Trophoblast cell (in vitro differentiated cells and primary cell): ENCODE measurements at regions not wholly inside any gene's neighbourhood (a gene's known extent, or its start where the extent isn't known, plus 50 kb on each side); places are given as distances from the start of the nearest gene placed in this dataset.

ENCODE experiments used
- DNase-seq, 2 donors: peaks; one replicate each; pipeline ENCODE4 v3.0.0-alpha.2; 2016
- H2AFZ ChIP-seq: 2 replicates; pipeline ENCODE4 v1.6.1; 2013; ENCODE audit warnings: low read length, moderate library complexity, mild to moderate bottlenecking; ENCODE audit not compliant: insufficient read depth, poor library complexity
- H2AK5ac ChIP-seq: 2 replicates; pipeline ENCODE4 v1.6.1; 2013; ENCODE audit warnings: mild to moderate bottlenecking, low read length
- H2BK120ac ChIP-seq: 2 replicates; pipeline ENCODE4 v1.6.1; 2013; ENCODE audit warnings: low read length, mild to moderate bottlenecking, moderate library complexity; ENCODE audit not compliant: insufficient read depth, poor library complexity
- H2BK12ac ChIP-seq: 2 replicates; pipeline ENCODE4 v1.6.1; 2013; ENCODE audit warnings: mild to moderate bottlenecking, low read length, moderate library complexity
- H2BK5ac ChIP-seq: 2 replicates; pipeline ENCODE4 v1.6.1; 2013; ENCODE audit warnings: low read length, low read depth, moderate library complexity, mild to moderate bottlenecking; ENCODE audit not compliant: poor library complexity
- H3K14ac ChIP-seq: 2 replicates; pipeline ENCODE4 v1.6.1; 2013; ENCODE audit warnings: mild to moderate bottlenecking, low read length
- H3K18ac ChIP-seq: 2 replicates; pipeline ENCODE4 v1.6.1; 2013; ENCODE audit warnings: mild to moderate bottlenecking, low read length
- H3K23ac ChIP-seq: 2 replicates; pipeline ENCODE4 v1.6.1; 2013; ENCODE audit warnings: low read length
- H3K27ac ChIP-seq: 2 replicates; pipeline ENCODE4 v1.5.1; 2013; ENCODE audit warnings: low read depth, mild to moderate bottlenecking, inconsistent platforms, low read length, moderate library complexity
- H3K27me3 ChIP-seq: 2 replicates; pipeline ENCODE4 v1.6.1; 2013; ENCODE audit warnings: inconsistent platforms, mild to moderate bottlenecking, low read length, moderate library complexity; ENCODE audit not compliant: insufficient read depth
- H3K36me3 ChIP-seq, 2 experiments: 1 replicate in 1 of 2; 2 replicates in 1 of 2; pipeline ENCODE4 v1.6.1; 2013; ENCODE audit warnings: low read length in 2 of 2, mild to moderate bottlenecking in 2 of 2, moderate library complexity in 1 of 2; ENCODE audit not compliant: insufficient read depth in 2 of 2, control insufficient read depth in 1 of 2
- H3K4ac ChIP-seq: 2 replicates; pipeline ENCODE4 v1.6.1; 2013; ENCODE audit warnings: low read depth, mild to moderate bottlenecking, low read length, moderate library complexity
- H3K4me1 ChIP-seq, 2 experiments: 1 replicate in 1 of 2; 2 replicates in 1 of 2; pipeline ENCODE4 v1.6.1; 2013; ENCODE audit warnings: low read length in 2 of 2, mild to moderate bottlenecking in 2 of 2, moderate library complexity in 1 of 2; ENCODE audit not compliant: insufficient read depth in 2 of 2, control insufficient read depth in 1 of 2
- H3K4me2 ChIP-seq: 2 replicates; pipeline ENCODE4 v1.6.1; 2013; ENCODE audit warnings: inconsistent platforms, mild to moderate bottlenecking, low read length, moderate library complexity
- H3K4me3 ChIP-seq: 2 replicates; pipeline ENCODE4 v1.5.1; 2013; ENCODE audit warnings: mild to moderate bottlenecking, low read depth, low read length, inconsistent platforms
- H3K79me1 ChIP-seq: one replicate; pipeline ENCODE4 v1.6.1; 2013; ENCODE audit warnings: low read length
- H3K79me2 ChIP-seq: 2 replicates; pipeline ENCODE4 v1.6.1; 2013; ENCODE audit warnings: low read length, mild to moderate bottlenecking; ENCODE audit not compliant: control insufficient read depth, insufficient read depth, poor library complexity
- H3K9ac ChIP-seq: 2 replicates; pipeline ENCODE4 v1.6.1; 2013; ENCODE audit warnings: mild to moderate bottlenecking, low read length
- H3K9me3 ChIP-seq: 2 replicates; pipeline ENCODE4 v1.6.1; 2013; ENCODE audit warnings: low read depth, mild to moderate bottlenecking, control low read depth, inconsistent platforms, low read length; ENCODE audit not compliant: insufficient read depth
- H4K12ac ChIP-seq: 2 replicates; pipeline ENCODE4 v1.6.1; 2013; ENCODE audit warnings: low read depth, mild to moderate bottlenecking, low read length, moderate library complexity
- H4K8ac ChIP-seq: 2 replicates; pipeline ENCODE4 v1.6.1; 2013; ENCODE audit warnings: low read depth, mild to moderate bottlenecking, low read length, moderate library complexity
- H4K91ac ChIP-seq: one replicate; pipeline ENCODE4 v1.6.1; 2013; ENCODE audit warnings: low read depth, mild to moderate bottlenecking, low read length, moderate library complexity
- WGBS: extraction: QIAGEN DNeasy Blood & Tissue Kit; methylation state at CpG from one replicate; pipeline ENCODE4 v1.1.7; 2013; ENCODE audit warnings: missing lambda C conversion rate; ENCODE audit not compliant: insufficient read length, insufficient coverage; ENCODE audit errors: extremely low coverage; 5-methylcytosine and 5-hydroxymethylcytosine counted together

DNA sequence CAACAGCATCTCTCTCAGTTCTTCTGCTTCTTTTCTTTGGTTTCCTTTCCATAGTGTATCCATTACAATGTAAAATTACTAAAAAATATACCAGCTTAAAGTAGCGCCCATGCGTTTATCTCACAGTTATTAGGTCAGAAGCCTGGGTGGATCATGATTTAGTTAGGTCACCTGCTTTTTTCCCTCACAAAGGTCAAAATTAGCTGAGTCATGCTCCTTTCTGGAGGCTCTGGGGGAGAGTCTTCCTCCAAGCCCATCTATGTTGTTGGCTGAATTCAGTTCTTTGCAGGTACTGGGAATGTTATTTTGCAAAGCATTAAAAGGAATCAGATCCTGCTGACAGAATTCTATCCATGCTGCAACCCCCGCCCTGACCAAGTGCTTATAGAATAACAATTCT, 101.6 kb upstream of the TMEM132C start:
- H2AK5ac ChIP-seq = no peak overlapping the region
- no peaks in the 10 kb centered on the region for H3K27me3 ChIP-seq
- no peak for DNase-seq
- H3K4ac ChIP-seq = no peak overlapping the region
- H3K36me3 ChIP-seq = no peaks in the 10 kb centered on the region
- no peak overlapping the region for H3K4me2 ChIP-seq
- H3K9me3 ChIP-seq = no peaks in the 10 kb centered on the region
- no peak overlapping the region for H3K9ac ChIP-seq
- H4K8ac ChIP-seq = no peak overlapping the region
- H4K12ac ChIP-seq = no peak overlapping the region
- H3K4me3 ChIP-seq = no peak overlapping the region
- H2AFZ ChIP-seq = no peak overlapping the region
- H2BK5ac ChIP-seq = no peak overlapping the region
- peaks cover 9 to 24% of the 10 kb centered on the region in 2 experiments for H3K4me1 ChIP-seq
- no peak overlapping the region for H2BK12ac ChIP-seq
- H2BK120ac ChIP-seq = no peak overlapping the region
- no peak overlapping the region for H3K23ac ChIP-seq
- no CpG with 5 or more reads among the region's 3 CpGs for WGBS
- no peaks in the 10 kb centered on the region for H3K79me2 ChIP-seq
- no peak overlapping the region for H3K18ac ChIP-seq
- no peak overlapping the region for H3K14ac ChIP-seq
- peaks cover 5% of the 10 kb centered on the region for H3K79me1 ChIP-seq
- H3K27ac ChIP-seq = no peak overlapping the region
- H4K91ac ChIP-seq = no peak overlapping the region

DNA sequence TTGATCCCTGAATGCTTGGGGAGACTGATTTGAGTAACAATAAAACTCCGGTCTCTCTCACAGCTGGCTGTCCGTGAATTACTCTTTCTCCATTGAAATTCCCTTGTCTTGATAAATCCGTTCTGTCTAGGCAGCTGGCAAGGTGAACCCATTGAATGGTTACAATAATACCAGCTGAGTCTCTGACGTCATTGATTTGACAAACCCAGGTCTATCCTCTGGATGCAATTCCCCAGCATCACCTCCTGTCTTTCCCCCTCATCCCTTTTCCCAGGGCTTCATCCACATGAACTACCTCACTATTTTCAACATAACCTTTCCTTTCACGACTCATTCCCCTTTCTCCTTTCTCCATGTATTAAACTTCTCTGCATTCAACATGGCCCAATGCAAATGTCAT, 98.7 kb upstream of the TMEM132C start:
- Histone ChIP-seq H3K79me1 (peaks cover 3% of the 10 kb centered on the region), H3K4ac (no peak overlapping the region), H4K91ac (no peak overlapping the region), H3K4me3 (no peak overlapping the region), H4K12ac (no peak overlapping the region), H3K27me3 (no peaks in the 10 kb centered on the region), H2BK120ac (no peak overlapping the region), H3K4me2 (no peak overlapping the region), H3K36me3 (no peaks in the 10 kb centered on the region), H3K79me2 (no peaks in the 10 kb centered on the region), H2AFZ (no peak overlapping the region), H3K18ac (no peak overlapping the region), H4K8ac (no peak overlapping the region), H2AK5ac (no peak overlapping the region), H3K23ac (no peak overlapping the region), H3K4me1 (peaks cover 4 to 17% of the 10 kb centered on the region in 2 experiments), H3K9ac (no peak overlapping the region), H2BK5ac (no peak overlapping the region), H3K14ac (no peak overlapping the region), H3K9me3 (no peaks in the 10 kb centered on the region), H3K27ac (no peak overlapping the region), H2BK12ac (no peak overlapping the region)
- 100% methylated on average over 1 of the region's 5 CpGs for WGBS
- no peak for DNase-seq

- H3K18ac ChIP-seq = no peak overlapping the region
- no peak overlapping the region for H4K12ac ChIP-seq
- H3K27me3 ChIP-seq = no peaks in the 10 kb centered on the region
- no peak overlapping the region for H3K4ac ChIP-seq
- no peak overlapping the region for H2BK120ac ChIP-seq
- no peak overlapping the region for H3K4me2 ChIP-seq
- peaks cover 0 to 12% of the 10 kb centered on the region in 2 experiments for H3K4me1 ChIP-seq
- no peak overlapping the region for H2AK5ac ChIP-seq
- H4K8ac ChIP-seq = no peak overlapping the region
- H3K23ac ChIP-seq = no peak overlapping the region
- H3K9me3 ChIP-seq = no peaks in the 10 kb centered on the region
- H2BK12ac ChIP-seq = no peak overlapping the region
- no peaks in the 10 kb centered on the region for H3K79me1 ChIP-seq
- H3K27ac ChIP-seq = no peak overlapping the region
- H3K14ac ChIP-seq = no peak overlapping the region
- H2BK5ac ChIP-seq = no peak overlapping the region
- H3K36me3 ChIP-seq = no peaks in the 10 kb centered on the region
- DNase-seq = no peak
- H3K9ac ChIP-seq = no peak overlapping the region
- WGBS = no CpG with 5 or more reads among the region's 9 CpGs
- H2AFZ ChIP-seq = no peak overlapping the region
- H3K79me2 ChIP-seq = no peaks in the 10 kb centered on the region
- H4K91ac ChIP-seq = no peak overlapping the region
- no peak overlapping the region for H3K4me3 ChIP-seq
These were observed 96.8 kb upstream of the TMEM132C start for GRCh38 chr12:128170181-128170580.

GRCh38 chr12:128178565-128178964, 88.4 kb upstream of the TMEM132C start:
- H2BK12ac ChIP-seq = peak overlapping the region; percentile 36

More at GRCh38 chr12:128178565-128178964, 88.4 kb upstream of the TMEM132C start:
- no CpG with 5 or more reads among the region's 4 CpGs for WGBS
- Histone ChIP-seq H3K4me2 (no peak overlapping the region), H4K8ac (no peak overlapping the region), H3K79me2 (no peaks in the 10 kb centered on the region), H4K12ac (no peak overlapping the region), H3K23ac (no peak overlapping the region), H3K9me3 (peaks cover 2% of the 10 kb centered on the region), H3K9ac (no peak overlapping the region), H3K18ac (no peak overlapping the region), H2AK5ac (no peak overlapping the region), H3K4me3 (no peak overlapping the region), H3K27me3 (no peaks in the 10 kb centered on the region), H3K27ac (no peak overlapping the region), H3K4ac (no peak overlapping the region), H4K91ac (peak overlapping the region; percentile 2), H2AFZ (no peak overlapping the region), H3K36me3 (no peaks in the 10 kb centered on the region), H2BK5ac (no peak overlapping the region), H3K4me1 (peaks cover 10% of the 10 kb centered on the region in 2 experiments), H3K14ac (no peak overlapping the region), H3K79me1 (peaks cover 2% of the 10 kb centered on the region), H2BK120ac (no peak overlapping the region)
- no peak for DNase-seq
